CD4-positive, alpha-beta memory T cell (primary cell): ENCODE measurements at regions not wholly inside any gene's neighbourhood (a gene's known extent, or its start where the extent isn't known, plus 50 kb on each side); places are given as distances from the start of the nearest gene placed in this dataset.
A peak's percentile ranks its signal among the peaks of the same experiment; 100 is the strongest.

Source experiments
- CTCF ChIA-PET: fragments of 350-600 bp; sonication (Branson Sonifier 250); formaldehyde crosslinking; loops from one replicate; lab custom pipeline; 2021; ENCODE audit warnings: inconsistent platforms; ENCODE audit not compliant: partially characterized antibody; lab: Charles Lee
- POLR2A ChIA-PET: fragments of 350-600 bp; sonication (Branson Sonifier 250); formaldehyde crosslinking; loops from one replicate; lab custom pipeline; 2021; ENCODE audit not compliant: partially characterized antibody; lab: Charles Lee
- DNase-seq, 5 donors: peaks; one replicate each; pipeline versions ENCODE4 v3.0.0 to v3.0.0-alpha.2; 2020 to 2022; ENCODE audit warnings: mixed read lengths in 1 of 5
- H3K27ac ChIP-seq: one replicate; pipeline ENCODE4 v1.7.0; 2013; ENCODE audit warnings: low read depth, low read length
- H3K27me3 ChIP-seq: 2 replicates; pipeline ENCODE4 v1.7.0; 2013; ENCODE audit warnings: mild to moderate bottlenecking, low read length, moderate library complexity; ENCODE audit not compliant: insufficient read depth
- H3K36me3 ChIP-seq: 2 replicates; pipeline ENCODE4 v1.7.0; 2013; ENCODE audit warnings: mild to moderate bottlenecking, low read length, moderate library complexity; ENCODE audit not compliant: insufficient read depth
- H3K4me1 ChIP-seq: 2 replicates; pipeline ENCODE4 v1.7.0; 2013; ENCODE audit warnings: mild to moderate bottlenecking, low read length, moderate library complexity; ENCODE audit not compliant: insufficient read depth
- H3K4me3 ChIP-seq, 2 donors: one replicate each; pipeline ENCODE4 v1.7.0; 2013; ENCODE audit warnings: low read length in 2 of 2, mild to moderate bottlenecking in 1 of 2
- H3K9me3 ChIP-seq, 2 donors: one replicate each; pipeline ENCODE4 v1.7.0; 2013; ENCODE audit warnings: low read length in 2 of 2, control low read depth in 1 of 2; ENCODE audit not compliant: control insufficient read depth in 1 of 2
- H3K27ac Mint-ChIP-seq, 7 donors: one replicate each; pipeline ENCODE4 v1.8.0; 2020 to 2021; ENCODE audit warnings: mixed read lengths in 7 of 7, mild to moderate bottlenecking in 6 of 7, inconsistent platforms in 3 of 7, moderate library complexity in 3 of 7
- H3K27me3 Mint-ChIP-seq, 2 donors: one replicate each; pipeline ENCODE4 v1.8.0; 2020 to 2021; ENCODE audit warnings: mixed read lengths in 2 of 2
- H3K36me3 Mint-ChIP-seq, 2 donors: one replicate each; pipeline ENCODE4 v1.8.0; 2020 to 2021; ENCODE audit warnings: mixed read lengths in 2 of 2, inconsistent platforms in 1 of 2, mild to moderate bottlenecking in 1 of 2
- H3K4me1 Mint-ChIP-seq, 4 donors: one replicate each; pipeline ENCODE4 v1.8.0; 2020 to 2021; ENCODE audit warnings: mixed read lengths in 4 of 4, mild to moderate bottlenecking in 1 of 4
- H3K4me3 Mint-ChIP-seq, 8 donors: one replicate each; pipeline ENCODE4 v1.8.0; 2020 to 2021; ENCODE audit warnings: mixed read lengths in 8 of 8, mild to moderate bottlenecking in 7 of 8, moderate library complexity in 6 of 8, inconsistent platforms in 3 of 8
- H3K9me3 Mint-ChIP-seq, 8 donors: one replicate each; pipeline ENCODE4 v1.8.0; 2020 to 2021; ENCODE audit warnings: mixed read lengths in 8 of 8, mild to moderate bottlenecking in 5 of 8, inconsistent platforms in 3 of 8, moderate library complexity in 1 of 8
- intact Hi-C: fragments of 100-400 bp; cut with micrococcal nuclease; formaldehyde crosslinking; loops from one replicate; pipeline ENCODE4 v1.15.1; 2023

DNA sequence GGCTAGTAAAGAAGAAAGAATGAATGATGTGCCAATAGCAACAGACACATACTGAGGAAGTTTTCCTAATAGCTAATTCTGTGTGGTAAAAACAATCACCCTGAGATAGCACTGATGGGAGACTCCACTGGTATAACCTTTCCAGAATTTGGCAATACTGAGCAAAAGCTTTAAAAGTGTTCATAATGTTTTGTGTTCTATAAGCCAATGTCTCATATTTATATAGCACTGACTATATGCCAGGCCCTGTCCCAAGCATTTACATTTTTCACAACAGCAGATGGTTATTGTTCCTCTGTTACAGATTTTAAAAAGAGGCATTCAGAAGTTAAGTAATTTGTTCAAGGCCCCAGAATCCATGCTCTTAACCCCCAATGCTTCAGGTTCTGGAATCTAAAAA, 108.0 kb upstream of the DST start:
- H3K4me1 ChIP-seq, result no peaks in the 10 kb centered on the region
- Mint-ChIP-seq H3K27ac (no peak overlapping the region), H3K27me3 (no peaks in the 10 kb centered on the region), H3K4me1 (no peaks in the 10 kb centered on the region), H3K9me3 (no peaks in the 10 kb centered on the region), H3K36me3 (no peaks in the 10 kb centered on the region), H3K4me3 (no peak overlapping the region)
- H3K9me3 ChIP-seq, result no peaks in the 10 kb centered on the region
- ChIA-PET CTCF (no interaction called here), POLR2A (no interaction called here)
- H3K27ac ChIP-seq, result no peak overlapping the region
- DNase-seq, result no peak
- H3K4me3 ChIP-seq, result no peak overlapping the region
- intact Hi-C loops, result no loop called here
- no peaks in the 10 kb centered on the region for H3K27me3 ChIP-seq
- no peaks in the 10 kb centered on the region for H3K36me3 ChIP-seq

DNA sequence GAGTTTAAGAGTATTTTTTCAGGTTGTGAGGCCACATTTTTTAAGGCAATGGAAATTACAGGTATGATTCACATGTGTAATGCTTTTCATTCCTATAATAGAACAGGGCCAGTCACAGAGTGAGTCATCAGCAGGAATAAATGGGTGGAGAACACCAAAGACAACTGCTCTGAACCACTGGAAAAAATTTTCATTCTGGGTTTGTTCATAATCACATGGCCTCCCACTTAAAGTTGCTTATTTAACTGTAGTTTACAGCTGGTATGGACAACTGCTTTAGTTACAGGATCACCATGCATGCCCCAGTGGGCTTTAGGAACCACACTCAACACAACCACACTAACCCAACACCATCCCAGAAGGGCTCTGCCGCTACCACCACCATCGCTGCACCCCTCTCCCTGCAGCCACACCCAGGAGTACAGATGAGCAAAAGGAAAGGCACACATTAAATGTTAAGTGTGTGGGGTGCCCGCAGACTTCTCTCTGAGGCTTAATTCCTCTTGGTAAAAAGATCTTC, 107.0 kb upstream of the DST start:
- H3K27ac ChIP-seq, result no peak overlapping the region
- H3K27ac Mint-ChIP-seq, result no peak overlapping the region
- intact Hi-C loops, result no loop called here
- no peak overlapping the region for H3K4me3 ChIP-seq
- POLR2A ChIA-PET, result no interaction called here
- H3K4me3 Mint-ChIP-seq, result no peak overlapping the region
- H3K4me1 ChIP-seq, result no peaks in the 10 kb centered on the region
- no peaks in the 10 kb centered on the region for H3K27me3 Mint-ChIP-seq
- no peaks in the 10 kb centered on the region for H3K9me3 ChIP-seq
- no peaks in the 10 kb centered on the region for H3K9me3 Mint-ChIP-seq
- no peaks in the 10 kb centered on the region for H3K4me1 Mint-ChIP-seq
- H3K27me3 ChIP-seq, result no peaks in the 10 kb centered on the region
- no peaks in the 10 kb centered on the region for H3K36me3 ChIP-seq
- no peaks in the 10 kb centered on the region for H3K36me3 Mint-ChIP-seq
- CTCF ChIA-PET, result no interaction called here
- DNase-seq, result no peak

DNA sequence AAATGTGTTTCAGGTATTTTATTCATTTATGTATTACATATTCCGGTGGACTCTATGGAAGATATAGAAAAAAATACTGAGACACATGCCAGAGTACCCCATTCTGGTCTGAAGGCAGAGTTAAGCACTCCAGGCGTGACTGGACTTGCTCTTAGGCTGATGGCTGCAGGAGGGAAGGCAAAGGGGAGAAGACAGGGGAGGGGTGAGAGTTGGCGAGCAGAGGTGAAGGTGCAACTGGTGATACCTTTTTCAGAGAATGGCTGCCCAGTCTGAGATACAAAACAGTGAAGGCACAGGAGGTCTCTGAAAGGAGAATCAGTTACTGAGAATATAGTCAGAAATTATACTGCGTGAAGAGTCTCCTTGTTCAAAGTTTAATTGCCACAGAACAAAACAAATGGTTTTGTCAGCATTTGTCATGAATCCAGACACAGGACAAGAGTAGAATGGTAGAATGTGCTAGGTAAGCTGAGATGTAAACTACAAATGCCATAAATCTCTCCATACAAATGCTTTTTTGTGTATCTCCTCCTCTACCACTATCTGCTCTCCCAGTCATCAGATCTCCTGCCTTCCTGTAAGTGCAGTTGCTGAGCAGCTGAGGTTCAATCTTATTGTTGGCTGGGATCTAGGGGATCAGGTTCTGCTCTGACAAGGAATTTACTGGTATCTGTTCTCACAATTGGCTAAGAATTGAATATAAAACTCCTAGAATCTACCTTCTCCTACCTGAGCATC, 104.2 kb upstream of the DST start:
- no peaks in the 10 kb centered on the region for H3K9me3 ChIP-seq
- CTCF ChIA-PET, result no interaction called here
- Mint-ChIP-seq H3K4me1 (no peaks in the 10 kb centered on the region), H3K4me3 (no peak overlapping the region), H3K36me3 (no peaks in the 10 kb centered on the region), H3K27me3 (no peaks in the 10 kb centered on the region), H3K9me3 (no peaks in the 10 kb centered on the region), H3K27ac (no peak overlapping the region)
- H3K4me1 ChIP-seq, result no peaks in the 10 kb centered on the region
- H3K27me3 ChIP-seq, result no peaks in the 10 kb centered on the region
- no peak overlapping the region for H3K4me3 ChIP-seq
- H3K36me3 ChIP-seq, result no peaks in the 10 kb centered on the region
- intact Hi-C loops, result no loop called here
- POLR2A ChIA-PET, result no interaction called here
- H3K27ac ChIP-seq, result no peak overlapping the region
- DNase-seq, result no peak

DNA sequence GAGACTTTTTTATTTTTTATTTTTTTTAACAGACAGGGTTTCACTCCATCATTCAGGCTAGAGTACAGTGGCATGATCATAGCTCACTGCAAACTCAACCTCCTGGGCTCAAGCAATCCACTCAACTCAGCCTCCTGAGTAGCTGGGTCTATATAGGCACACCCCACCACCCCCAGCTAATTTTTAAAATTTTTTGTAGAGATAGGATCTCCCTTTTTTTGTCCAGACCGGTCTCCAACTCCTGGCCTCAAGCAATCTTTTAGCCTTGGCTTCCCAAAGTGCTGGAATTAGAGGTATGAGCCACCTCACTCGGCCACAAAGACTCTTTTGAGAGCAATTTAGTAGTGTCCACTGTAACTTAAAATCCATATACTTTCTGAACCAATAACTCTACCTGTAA, 103.3 kb upstream of the DST start:
- ChIA-PET POLR2A (no interaction called here), CTCF (no interaction called here)
- Mint-ChIP-seq H3K27me3 (no peaks in the 10 kb centered on the region), H3K4me3 (no peak overlapping the region), H3K27ac (no peak overlapping the region), H3K4me1 (no peaks in the 10 kb centered on the region), H3K36me3 (no peaks in the 10 kb centered on the region), H3K9me3 (no peaks in the 10 kb centered on the region)
- no peak for DNase-seq
- Histone ChIP-seq H3K4me3 (no peak overlapping the region), H3K36me3 (no peaks in the 10 kb centered on the region), H3K27me3 (no peaks in the 10 kb centered on the region), H3K9me3 (no peaks in the 10 kb centered on the region), H3K27ac (no peak overlapping the region), H3K4me1 (no peaks in the 10 kb centered on the region)
- intact Hi-C loops, result no loop called here

DNA sequence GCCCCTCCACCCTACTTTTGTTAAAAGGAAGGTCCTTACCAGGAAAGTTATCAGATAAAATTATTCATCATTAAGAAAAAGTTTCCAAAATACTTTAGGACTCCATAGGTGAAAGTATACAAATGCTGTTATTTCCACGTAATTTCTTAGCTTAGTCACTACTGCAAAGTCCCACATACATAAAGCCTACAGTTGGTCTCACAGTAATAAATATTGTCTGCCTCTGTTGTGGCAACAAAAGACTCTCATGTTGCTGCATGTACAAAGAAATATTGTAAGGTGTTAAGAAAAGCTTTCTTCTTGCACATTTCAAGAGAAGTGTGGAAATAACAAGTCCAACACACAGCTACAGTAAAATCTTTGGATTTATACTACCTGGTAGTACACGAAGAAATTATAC, 102.4 kb upstream of the DST start:
- Mint-ChIP-seq H3K27ac (no peak overlapping the region), H3K27me3 (peaks cover 0 to 1% of the 10 kb centered on the region in 2 donors), H3K9me3 (no peaks in the 10 kb centered on the region), H3K36me3 (no peaks in the 10 kb centered on the region), H3K4me3 (no peak overlapping the region), H3K4me1 (no peaks in the 10 kb centered on the region)
- CTCF ChIA-PET, result interaction anchor here (0.5 to 1.5 kb wide), 2 partner anchors 12 to 161 kb away, joined by 4 read pairs; no protein-coding TSS in a partner anchor
- Histone ChIP-seq H3K27me3 (no peaks in the 10 kb centered on the region), H3K4me3 (no peak overlapping the region), H3K36me3 (no peaks in the 10 kb centered on the region), H3K27ac (no peak overlapping the region), H3K4me1 (no peaks in the 10 kb centered on the region), H3K9me3 (no peaks in the 10 kb centered on the region)
- intact Hi-C loops, result no loop called here
- no peak for DNase-seq
- POLR2A ChIA-PET, result no interaction called here

DNA sequence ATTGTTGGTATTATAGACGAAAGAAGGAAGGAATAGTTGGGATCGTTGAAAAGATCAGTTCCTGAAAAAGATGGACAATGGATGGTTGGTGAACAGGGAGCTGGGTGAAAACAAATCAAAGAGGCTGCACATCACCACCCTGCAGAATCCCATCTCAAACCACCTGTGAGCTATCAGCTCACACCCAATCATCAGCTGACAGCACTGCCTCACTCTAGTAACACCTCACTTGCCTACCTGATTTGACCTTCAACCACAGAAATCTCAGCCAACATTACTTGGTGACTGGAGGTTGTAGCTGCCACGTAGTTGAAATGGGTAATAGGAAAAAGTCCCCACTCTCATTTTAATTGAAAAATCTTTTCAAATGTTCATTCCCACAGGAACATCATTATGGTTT, 101.8 kb upstream of the DST start:
- no peaks in the 10 kb centered on the region for H3K36me3 ChIP-seq
- ChIA-PET CTCF (interaction anchor here (0.6 to 1.5 kb wide), 2 partner anchors 12 to 14 kb away, joined by 3 to 4 read pairs; no protein-coding TSS in a partner anchor), POLR2A (no interaction called here)
- DNase-seq, result no peak
- H3K36me3 Mint-ChIP-seq, result no peaks in the 10 kb centered on the region
- no peaks in the 10 kb centered on the region for H3K27me3 ChIP-seq
- peaks cover 0 to 1% of the 10 kb centered on the region in 2 donors for H3K27me3 Mint-ChIP-seq
- intact Hi-C loops, result no loop called here
- no peaks in the 10 kb centered on the region for H3K4me1 Mint-ChIP-seq
- no peak overlapping the region for H3K4me3 ChIP-seq
- no peak overlapping the region for H3K4me3 Mint-ChIP-seq
- no peak overlapping the region for H3K27ac Mint-ChIP-seq
- H3K9me3 Mint-ChIP-seq, result no peaks in the 10 kb centered on the region
- H3K4me1 ChIP-seq, result no peaks in the 10 kb centered on the region
- no peak overlapping the region for H3K27ac ChIP-seq
- H3K9me3 ChIP-seq, result no peaks in the 10 kb centered on the region

DNA sequence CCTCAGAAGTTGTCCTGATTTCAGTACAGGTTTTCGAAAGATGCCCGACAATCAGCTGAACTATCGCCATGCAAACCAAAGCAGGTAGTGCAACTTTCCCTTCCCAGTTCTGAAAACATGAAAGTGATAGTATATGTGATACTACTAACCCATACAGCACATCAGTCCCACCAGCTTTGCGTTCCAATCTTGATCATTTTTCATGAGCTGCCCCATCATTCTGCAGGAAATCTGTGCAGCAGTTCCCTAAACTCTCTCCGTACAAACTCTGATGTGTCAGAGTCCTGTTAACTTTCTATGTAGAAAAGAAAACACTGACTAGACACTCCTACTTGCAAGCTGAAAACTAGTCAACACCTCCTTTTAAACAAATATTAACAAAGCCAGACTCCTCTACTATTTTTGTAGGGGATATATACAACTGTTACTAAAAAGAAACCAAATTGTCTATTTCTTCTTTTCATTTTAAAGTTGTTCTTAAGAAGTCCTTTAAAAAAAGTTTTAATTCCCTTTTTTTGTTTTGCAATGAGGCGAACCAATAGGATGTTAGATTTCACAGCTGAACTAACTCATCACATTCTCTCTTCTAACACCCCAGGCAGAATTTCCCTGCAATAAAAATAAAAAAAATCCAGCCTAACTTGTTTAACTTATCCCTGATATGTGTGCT, 99.6 kb upstream of the DST start:
- Mint-ChIP-seq H3K9me3 (no peaks in the 10 kb centered on the region), H3K4me1 (no peaks in the 10 kb centered on the region), H3K4me3 (no peak overlapping the region), H3K27ac (peak overlapping the region in 1 of 7 donors; percentile 38), H3K27me3 (peaks cover 0 to 1% of the 10 kb centered on the region in 2 donors), H3K36me3 (no peaks in the 10 kb centered on the region)
- Histone ChIP-seq H3K4me3 (no peak overlapping the region), H3K27me3 (peaks cover 3% of the 10 kb centered on the region), H3K36me3 (no peaks in the 10 kb centered on the region), H3K4me1 (no peaks in the 10 kb centered on the region), H3K27ac (no peak overlapping the region), H3K9me3 (no peaks in the 10 kb centered on the region)
- DNase-seq, result no peak
- ChIA-PET CTCF (interaction anchor here (1.1 kb wide), 1 partner anchor 10 kb away, joined by 4 read pairs; no protein-coding TSS in a partner anchor), POLR2A (no interaction called here)
- intact Hi-C loops, result no loop called here
